H1 (cell line): ENCODE measurements at regions not wholly inside any gene's neighbourhood (a gene's known extent, or its start where the extent isn't known, plus 50 kb on each side); places are given as distances from the start of the nearest gene placed in this dataset.

Experiments
- CTCF ChIP-seq, 3 experiments: IDR thresholded peaks; 1 replicate in 2 of 3; 2 replicates in 1 of 3; pipeline versions ENCODE4 v1.5.1 to v1.6.1; 2011; ENCODE audit warnings: low read length in 3 of 3, mild to moderate bottlenecking in 3 of 3, inconsistent platforms in 2 of 3, low read depth in 1 of 3, moderate library complexity in 1 of 3; ENCODE audit not compliant: insufficient read depth in 1 of 3; ENCODE audit errors: control extremely low read depth in 1 of 3
- SIN3A ChIP-seq, 2 experiments: IDR thresholded peaks in 1 of 2; conservative IDR thresholded peaks in 1 of 2; 2 replicates each; pipeline ENCODE4 v1.6.1; 2011 to 2012; ENCODE audit warnings: low read length in 2 of 2, improper control_type of control experiment in 1 of 2, low read depth in 1 of 2, mild to moderate bottlenecking in 1 of 2

GRCh38 chr22:48481748-48482147 lies 1345.9 kb downstream of the BRD1 start:
- TF ChIP-seq CTCF (IDR thresholded peaks at IDR 0.05; ENCODE audit: control extremely low read depth in 1 of 3, insufficient read depth in 1 of 3, low read depth in 1 of 3, low read length in 3 of 3), result no peak
- TF ChIP-seq SIN3A (conservative IDR thresholded peaks at IDR 0.05 in 1 of 2, IDR thresholded peaks at IDR 0.05 in 1 of 2; ENCODE audit: low read depth in 1 of 2, low read length in 2 of 2), result no peak
